Breast epithelium (tissue), 3 donors: ENCODE measurements at regions not wholly inside any gene's neighbourhood (a gene's known extent, or its start where the extent isn't known, plus 50 kb on each side); places are given as distances from the start of the nearest gene placed in this dataset.

Experiments used
- POLR2A ChIP-seq: fragments of 450-650 bp; IDR thresholded peaks from one replicate; pipeline ENCODE4 v1.6.1; 2016; ENCODE audit warnings: antibody characterized with exemption, mild to moderate bottlenecking, moderate library complexity
- POLR2AphosphoS5 ChIP-seq, 3 donors: sonication (generic); formaldehyde crosslinking; IDR thresholded peaks; one replicate each; pipeline ENCODE4 v1.6.1; 2017; ENCODE audit warnings: antibody characterized with exemption in 3 of 3
- TF ChIP-seq, protein P1 (sequence below), 3 donors: fragments of 450-650 bp; IDR thresholded peaks; one replicate each; pipeline ENCODE4 v1.5.1; 2016 to 2017; ENCODE audit warnings: antibody characterized with exemption in 3 of 3, mild to moderate bottlenecking in 3 of 3, moderate library complexity in 3 of 3

DNA sequence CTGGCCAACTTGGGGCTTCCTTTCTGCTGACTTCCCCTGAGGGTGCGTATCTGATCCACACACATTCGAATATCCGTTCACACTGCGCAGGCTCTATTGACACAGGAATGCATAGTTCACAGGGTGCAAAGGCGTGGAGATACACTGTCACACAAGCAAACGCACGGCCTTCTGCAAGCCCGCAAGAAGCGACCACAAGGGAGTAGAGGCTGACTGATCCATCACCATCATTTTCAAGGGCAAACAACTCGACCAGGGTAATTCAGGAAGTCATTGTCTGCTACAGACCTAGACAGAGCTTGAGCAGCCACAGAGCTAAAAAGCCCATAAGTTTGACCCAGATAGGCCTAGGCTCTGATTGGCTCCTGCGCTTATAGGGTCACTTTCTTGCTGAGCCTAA lies 392.3 kb downstream of the MN1 start:
- TF ChIP-seq POLR2AphosphoS5 (IDR thresholded peaks at IDR 0.05) = no peak
- TF ChIP-seq, protein P1, sequence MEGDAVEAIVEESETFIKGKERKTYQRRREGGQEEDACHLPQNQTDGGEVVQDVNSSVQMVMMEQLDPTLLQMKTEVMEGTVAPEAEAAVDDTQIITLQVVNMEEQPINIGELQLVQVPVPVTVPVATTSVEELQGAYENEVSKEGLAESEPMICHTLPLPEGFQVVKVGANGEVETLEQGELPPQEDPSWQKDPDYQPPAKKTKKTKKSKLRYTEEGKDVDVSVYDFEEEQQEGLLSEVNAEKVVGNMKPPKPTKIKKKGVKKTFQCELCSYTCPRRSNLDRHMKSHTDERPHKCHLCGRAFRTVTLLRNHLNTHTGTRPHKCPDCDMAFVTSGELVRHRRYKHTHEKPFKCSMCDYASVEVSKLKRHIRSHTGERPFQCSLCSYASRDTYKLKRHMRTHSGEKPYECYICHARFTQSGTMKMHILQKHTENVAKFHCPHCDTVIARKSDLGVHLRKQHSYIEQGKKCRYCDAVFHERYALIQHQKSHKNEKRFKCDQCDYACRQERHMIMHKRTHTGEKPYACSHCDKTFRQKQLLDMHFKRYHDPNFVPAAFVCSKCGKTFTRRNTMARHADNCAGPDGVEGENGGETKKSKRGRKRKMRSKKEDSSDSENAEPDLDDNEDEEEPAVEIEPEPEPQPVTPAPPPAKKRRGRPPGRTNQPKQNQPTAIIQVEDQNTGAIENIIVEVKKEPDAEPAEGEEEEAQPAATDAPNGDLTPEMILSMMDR (IDR thresholded peaks at IDR 0.05) = no peak
- no peak for TF ChIP-seq POLR2A
